Keratinocyte (primary cell): ENCODE measurements at regions not wholly inside any gene's neighbourhood (a gene's known extent, or its start where the extent isn't known, plus 50 kb on each side); places are given as distances from the start of the nearest gene placed in this dataset.

Source experiments
- DNase-seq: peaks from one replicate; pipeline ENCODE4 v3.0.0-alpha.2; 2011; ENCODE audit warnings: low read depth, missing footprints, low spot score
- FAIRE-seq: peaks from 2 replicates; lab custom pipeline; 2011; peaks lifted over from hg19 to GRCh38; lab: Jason Lieb, UNC
- H2AFZ ChIP-seq: 2 replicates; pipeline ENCODE4 v1.6.0; 2012; ENCODE audit warnings: low read length, control low read depth, inconsistent platforms; ENCODE audit not compliant: control insufficient read depth
- H3K27ac ChIP-seq: 2 replicates; pipeline ENCODE4 v1.5.1; 2011; ENCODE audit warnings: low read length; ENCODE audit not compliant: control insufficient read depth, insufficient read depth
- H3K27me3 ChIP-seq: 3 replicates; pipeline ENCODE4 v1.6.0; 2011; ENCODE audit warnings: low read length; ENCODE audit not compliant: control insufficient read depth, insufficient read depth; ENCODE audit errors: extremely low read depth
- H3K36me3 ChIP-seq, 2 experiments: 2 replicates in 1 of 2; 3 replicates in 1 of 2; pipeline ENCODE4 v1.5.1; 2011; ENCODE audit warnings: low read length in 2 of 2, mild to moderate bottlenecking in 1 of 2; ENCODE audit not compliant: control insufficient read depth in 2 of 2, insufficient read depth in 2 of 2; ENCODE audit errors: extremely low read depth in 1 of 2
- H3K4me1 ChIP-seq: 3 replicates; pipeline ENCODE4 v1.5.1; 2011; ENCODE audit warnings: low read length; ENCODE audit not compliant: control insufficient read depth, insufficient read depth; ENCODE audit errors: extremely low read depth
- H3K4me2 ChIP-seq: 3 replicates; pipeline ENCODE4 v1.6.0; 2011; ENCODE audit warnings: low read depth, low read length; ENCODE audit not compliant: control insufficient read depth, insufficient read depth; ENCODE audit errors: extremely low read depth
- H3K4me3 ChIP-seq, 3 experiments: fragments of 200-600 bp in 1 of 3; sonication (generic) in 1 of 3; 2 replicates in 2 of 3; 3 replicates in 1 of 3; pipeline ENCODE4 v1.5.1; 2011 to 2016; ENCODE audit warnings: low read length in 3 of 3, mild to moderate bottlenecking in 3 of 3, control low read depth in 2 of 3, inconsistent platforms in 1 of 3, low read depth in 1 of 3, mixed read lengths in 1 of 3, mixed run types in 1 of 3, moderate library complexity in 1 of 3; ENCODE audit not compliant: control insufficient read depth in 2 of 3, insufficient read depth in 2 of 3; ENCODE audit errors: extremely low read depth in 1 of 3
- H3K79me2 ChIP-seq: 2 replicates; pipeline ENCODE4 v1.6.0; 2012; ENCODE audit warnings: low read length; ENCODE audit not compliant: control insufficient read depth, insufficient read depth
- H3K9ac ChIP-seq: 3 replicates; pipeline ENCODE4 v1.6.0; 2011; ENCODE audit warnings: low read length; ENCODE audit not compliant: control insufficient read depth, insufficient read depth; ENCODE audit errors: extremely low read depth
- H3K9me1 ChIP-seq: 3 replicates; pipeline ENCODE4 v1.6.0; 2011; ENCODE audit warnings: low read length; ENCODE audit not compliant: control insufficient read depth, insufficient read depth; ENCODE audit errors: extremely low read depth
- H3K9me3 ChIP-seq: 2 replicates; pipeline ENCODE4 v1.5.1; 2012; ENCODE audit warnings: low read depth, low read length; ENCODE audit not compliant: control insufficient read depth
- H4K20me1 ChIP-seq: 3 replicates; pipeline ENCODE4 v1.6.0; 2011; ENCODE audit warnings: low read length; ENCODE audit not compliant: control insufficient read depth, insufficient read depth; ENCODE audit errors: extremely low read depth
- EZH2 ChIP-seq: IDR thresholded peaks from one replicate; pipeline ENCODE4 v1.6.1; 2012; ENCODE audit warnings: inconsistent platforms, mild to moderate bottlenecking, low read length, moderate library complexity
- dilution Hi-C: fragments of 300-500 bp; cut with MboI; formaldehyde crosslinking; loops from one replicate; pipeline ENCODE4 v1.7.0; 2020; ENCODE audit warnings: low sequenced_read_pairs; ENCODE audit not compliant: extremely low pct_ligation_motif_present
- TF ChIP-seq, protein P1 (sequence below), 3 experiments: IDR thresholded peaks in 1 of 3; conservative IDR thresholded peaks in 1 of 3; optimal IDR thresholded peaks in 1 of 3; 2 replicates in 2 of 3; 3 replicates in 1 of 3; pipeline versions ENCODE3 to v1.5.1; 2011; ENCODE audit warnings: low read length in 3 of 3, mild to moderate bottlenecking in 3 of 3, moderate library complexity in 2 of 3, control low read depth in 1 of 3, inconsistent platforms in 1 of 3; ENCODE audit not compliant: insufficient read depth in 2 of 3; ENCODE audit errors: extremely low read depth in 1 of 3

DNA sequence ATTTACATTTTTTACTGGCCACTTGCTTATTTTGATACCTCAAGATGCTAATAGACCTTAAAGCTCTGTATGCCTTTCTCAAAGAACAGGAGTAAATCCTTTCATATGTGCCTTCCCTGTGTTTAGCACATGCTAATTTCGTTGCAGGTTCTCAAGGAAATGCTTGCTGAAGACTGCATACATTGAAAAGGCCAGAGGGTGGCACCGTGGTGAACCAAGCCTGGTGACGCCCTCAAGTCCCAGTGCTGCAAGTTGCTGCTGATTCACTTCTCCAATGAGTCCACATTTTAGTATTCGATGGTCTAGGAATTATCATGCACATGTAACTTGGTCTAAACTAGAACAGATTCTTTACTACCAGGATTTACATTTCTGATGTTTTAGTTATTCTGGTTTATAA, 94.1 kb downstream of the CLDN17 start:
- DNase-seq = peak; percentile 7
- no peak overlapping the region for H3K9ac ChIP-seq
- no peaks in the 10 kb centered on the region for H3K4me1 ChIP-seq
- TF ChIP-seq EZH2 = no peak
- TF ChIP-seq, protein P1, sequence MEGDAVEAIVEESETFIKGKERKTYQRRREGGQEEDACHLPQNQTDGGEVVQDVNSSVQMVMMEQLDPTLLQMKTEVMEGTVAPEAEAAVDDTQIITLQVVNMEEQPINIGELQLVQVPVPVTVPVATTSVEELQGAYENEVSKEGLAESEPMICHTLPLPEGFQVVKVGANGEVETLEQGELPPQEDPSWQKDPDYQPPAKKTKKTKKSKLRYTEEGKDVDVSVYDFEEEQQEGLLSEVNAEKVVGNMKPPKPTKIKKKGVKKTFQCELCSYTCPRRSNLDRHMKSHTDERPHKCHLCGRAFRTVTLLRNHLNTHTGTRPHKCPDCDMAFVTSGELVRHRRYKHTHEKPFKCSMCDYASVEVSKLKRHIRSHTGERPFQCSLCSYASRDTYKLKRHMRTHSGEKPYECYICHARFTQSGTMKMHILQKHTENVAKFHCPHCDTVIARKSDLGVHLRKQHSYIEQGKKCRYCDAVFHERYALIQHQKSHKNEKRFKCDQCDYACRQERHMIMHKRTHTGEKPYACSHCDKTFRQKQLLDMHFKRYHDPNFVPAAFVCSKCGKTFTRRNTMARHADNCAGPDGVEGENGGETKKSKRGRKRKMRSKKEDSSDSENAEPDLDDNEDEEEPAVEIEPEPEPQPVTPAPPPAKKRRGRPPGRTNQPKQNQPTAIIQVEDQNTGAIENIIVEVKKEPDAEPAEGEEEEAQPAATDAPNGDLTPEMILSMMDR (optimal IDR thresholded peaks at IDR 0.05 in 1 of 3, IDR thresholded peaks at IDR 0.05 in 1 of 3, conservative IDR thresholded peaks at IDR 0.05 in 1 of 3; ENCODE audit: extremely low read depth in 1 of 3, insufficient read depth in 2 of 3, low read length in 3 of 3) = peak; percentile 70 to 87 (median 82)
- dilution Hi-C loops = no loop called here
- H3K27ac ChIP-seq = no peak overlapping the region
- no peak overlapping the region for H3K4me3 ChIP-seq
- H3K79me2 ChIP-seq = no peaks in the 10 kb centered on the region
- peaks cover 4% of the 10 kb centered on the region for H3K9me3 ChIP-seq
- no peaks in the 10 kb centered on the region for H3K27me3 ChIP-seq
- H3K4me2 ChIP-seq = no peak overlapping the region
- H4K20me1 ChIP-seq = no peaks in the 10 kb centered on the region
- no peaks in the 10 kb centered on the region for H3K36me3 ChIP-seq
- no peaks in the 10 kb centered on the region for H3K9me1 ChIP-seq
- H2AFZ ChIP-seq = peak overlapping the region; percentile 59
- FAIRE-seq = peak; percentile 99

DNA sequence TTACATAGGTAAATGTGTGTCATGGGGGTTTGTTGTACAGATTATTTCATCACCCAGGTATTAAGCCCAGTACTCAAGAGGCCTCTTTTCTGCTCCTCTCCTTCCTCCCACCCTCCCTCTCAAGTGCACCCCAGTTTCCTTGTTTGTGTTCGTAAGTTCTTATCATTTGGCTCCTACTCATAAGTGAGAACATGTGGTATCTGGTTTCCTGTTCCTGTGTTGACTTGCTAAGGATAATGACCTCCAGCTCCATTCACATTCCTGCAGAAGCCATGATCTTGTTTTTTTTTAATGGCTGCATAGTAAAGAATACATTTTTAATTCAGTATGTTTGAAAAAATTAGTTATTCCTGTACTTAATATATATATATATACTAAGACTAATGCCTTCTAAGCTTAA, 107.7 kb downstream of the CLDN17 start:
- Histone ChIP-seq H3K36me3 (no peaks in the 10 kb centered on the region), H2AFZ (peak overlapping the region; percentile 70), H3K9me3 (no peaks in the 10 kb centered on the region), H3K79me2 (no peaks in the 10 kb centered on the region), H3K27me3 (no peaks in the 10 kb centered on the region), H3K27ac (no peak overlapping the region), H3K4me1 (peaks cover 6% of the 10 kb centered on the region), H3K4me2 (no peak overlapping the region), H4K20me1 (no peaks in the 10 kb centered on the region), H3K9me1 (no peaks in the 10 kb centered on the region), H3K4me3 (no peak overlapping the region), H3K9ac (no peak overlapping the region)
- no peak for FAIRE-seq
- no peak for TF ChIP-seq EZH2
- TF ChIP-seq, protein P1 (optimal IDR thresholded peaks at IDR 0.05 in 1 of 3, IDR thresholded peaks at IDR 0.05 in 1 of 3, conservative IDR thresholded peaks at IDR 0.05 in 1 of 3; ENCODE audit: extremely low read depth in 1 of 3, insufficient read depth in 2 of 3, low read length in 3 of 3) = no peak
- dilution Hi-C loops = no loop called here
- DNase-seq = no peak
